CD14-positive monocyte (primary cell): ENCODE measurements at regions not wholly inside any gene's neighbourhood (a gene's known extent, or its start where the extent isn't known, plus 50 kb on each side); places are given as distances from the start of the nearest gene placed in this dataset.

Experiments used
- DNase-seq, 3 donors: peaks; one replicate each; pipeline ENCODE4 v3.0.0-alpha.2; 2011 to 2022
- H2AFZ ChIP-seq: 2 replicates; pipeline ENCODE4 v1.6.0; 2012; ENCODE audit warnings: mild to moderate bottlenecking, low read depth, low read length, inconsistent platforms; ENCODE audit not compliant: insufficient read depth, poor library complexity, severe bottlenecking
- H3K27ac ChIP-seq, 2 donors: 1 replicate in 1 of 2; 2 replicates in 1 of 2; pipeline ENCODE4 v1.5.1; 2012 to 2013; ENCODE audit warnings: low read length in 2 of 2, control low read depth in 1 of 2, inconsistent platforms in 1 of 2, low read depth in 1 of 2, mild to moderate bottlenecking in 1 of 2
- H3K27me3 ChIP-seq, 2 donors: one replicate each; pipeline versions ENCODE4 v1.6.0 to v1.6.1; 2011 to 2013; ENCODE audit warnings: low read length in 2 of 2; ENCODE audit not compliant: control insufficient read depth in 2 of 2, insufficient read depth in 2 of 2
- H3K36me3 ChIP-seq, 2 donors: replicated peaks in 1 of 2; 1 replicate in 1 of 2; 2 replicates in 1 of 2; pipeline versions ENCODE4 v1.5.1 to v1.6.1; 2012 to 2013; ENCODE audit warnings: low read length in 2 of 2, control low read depth in 1 of 2, inconsistent platforms in 1 of 2, mild to moderate bottlenecking in 1 of 2; ENCODE audit not compliant: insufficient read depth in 2 of 2, control insufficient read depth in 1 of 2
- H3K4me1 ChIP-seq, 2 donors: 1 replicate in 1 of 2; 2 replicates in 1 of 2; pipeline versions ENCODE4 v1.5.1 to v1.6.1; 2012 to 2013; ENCODE audit warnings: low read length in 2 of 2, control low read depth in 1 of 2, inconsistent platforms in 1 of 2, mild to moderate bottlenecking in 1 of 2, moderate library complexity in 1 of 2; ENCODE audit not compliant: insufficient read depth in 2 of 2, control insufficient read depth in 1 of 2
- H3K4me2 ChIP-seq: replicated peaks from 2 replicates; pipeline ENCODE3; 2012; ENCODE audit warnings: low read length, moderate library complexity, mild to moderate bottlenecking; ENCODE audit not compliant: poor library complexity, severe bottlenecking; ENCODE audit errors: extremely low read depth
- H3K4me3 ChIP-seq, 3 experiments: fragments of 200-600 bp in 1 of 3; sonication (generic) in 1 of 3; replicated peaks in 1 of 3; 1 replicate in 2 of 3; 2 replicates in 1 of 3; pipeline ENCODE4 v1.5.1; 2011 to 2013; ENCODE audit warnings: low read length in 3 of 3, mild to moderate bottlenecking in 3 of 3, control low read depth in 2 of 3, low read depth in 2 of 3, inconsistent platforms in 1 of 3, moderate library complexity in 1 of 3
- H3K79me2 ChIP-seq: 2 replicates; pipeline ENCODE4 v1.6.0; 2012; ENCODE audit warnings: mild to moderate bottlenecking, control low read depth, inconsistent platforms, low read length, moderate library complexity; ENCODE audit not compliant: insufficient read depth
- H3K9ac ChIP-seq: 2 replicates; pipeline ENCODE4 v1.6.0; 2017; ENCODE audit warnings: low read length, mild to moderate bottlenecking; ENCODE audit not compliant: insufficient read depth, poor library complexity, severe bottlenecking
- H3K9me3 ChIP-seq, 2 donors: replicated peaks in 1 of 2; 1 replicate in 1 of 2; 2 replicates in 1 of 2; pipeline versions ENCODE4 v1.5.1 to v1.6.1; 2012 to 2013; ENCODE audit warnings: low read length in 2 of 2, control low read depth in 1 of 2; ENCODE audit not compliant: control insufficient read depth in 1 of 2, insufficient read depth in 1 of 2
- H4K20me1 ChIP-seq: 2 replicates; pipeline ENCODE4 v1.6.0; 2012; ENCODE audit warnings: mild to moderate bottlenecking, low read length, control low read depth, moderate library complexity; ENCODE audit not compliant: insufficient read depth
- H3K27ac Mint-ChIP-seq, 7 donors: one replicate each; pipeline ENCODE4 v1.8.0; 2020; ENCODE audit warnings: mild to moderate bottlenecking in 7 of 7, mixed read lengths in 7 of 7, moderate library complexity in 6 of 7, inconsistent platforms in 2 of 7
- H3K27me3 Mint-ChIP-seq, 3 donors: one replicate each; pipeline ENCODE4 v1.8.0; 2021 to 2022; ENCODE audit warnings: low read depth in 3 of 3, mild to moderate bottlenecking in 3 of 3, mixed read lengths in 3 of 3, moderate library complexity in 3 of 3, inconsistent platforms in 1 of 3
- H3K36me3 Mint-ChIP-seq, 2 donors: one replicate each; pipeline ENCODE4 v1.8.0; 2020; ENCODE audit warnings: mixed read lengths in 2 of 2, inconsistent platforms in 1 of 2, mild to moderate bottlenecking in 1 of 2
- H3K4me1 Mint-ChIP-seq: one replicate; pipeline ENCODE4 v1.8.0; 2020; ENCODE audit warnings: mild to moderate bottlenecking, mixed read lengths
- H3K4me3 Mint-ChIP-seq, 2 donors: one replicate each; pipeline ENCODE4 v1.8.0; 2020; ENCODE audit warnings: mild to moderate bottlenecking in 2 of 2, mixed read lengths in 2 of 2, moderate library complexity in 1 of 2
- H3K9me3 Mint-ChIP-seq, 7 donors: one replicate each; pipeline ENCODE4 v1.8.0; 2020 to 2022; ENCODE audit warnings: mixed read lengths in 7 of 7, mild to moderate bottlenecking in 6 of 7, moderate library complexity in 6 of 7, inconsistent platforms in 2 of 7
- WGBS: methylation state at CpG from one replicate; pipeline ENCODE4 v1.1.5; 2013; ENCODE audit warnings: missing lambda C conversion rate; ENCODE audit not compliant: insufficient coverage; 5-methylcytosine and 5-hydroxymethylcytosine counted together
- intact Hi-C, 2 donors: fragments of 100-400 bp; cut with micrococcal nuclease; formaldehyde crosslinking; loops; one replicate each; pipeline versions ENCODE4 v1.15.0 to v1.15.1; 2023
- TF ChIP-seq, protein P1 (sequence below): fragments of 200-600 bp; IDR thresholded peaks from one replicate; pipeline ENCODE4 v1.8.0; 2022; ENCODE audit warnings: antibody characterized with exemption, mild to moderate bottlenecking

DNA sequence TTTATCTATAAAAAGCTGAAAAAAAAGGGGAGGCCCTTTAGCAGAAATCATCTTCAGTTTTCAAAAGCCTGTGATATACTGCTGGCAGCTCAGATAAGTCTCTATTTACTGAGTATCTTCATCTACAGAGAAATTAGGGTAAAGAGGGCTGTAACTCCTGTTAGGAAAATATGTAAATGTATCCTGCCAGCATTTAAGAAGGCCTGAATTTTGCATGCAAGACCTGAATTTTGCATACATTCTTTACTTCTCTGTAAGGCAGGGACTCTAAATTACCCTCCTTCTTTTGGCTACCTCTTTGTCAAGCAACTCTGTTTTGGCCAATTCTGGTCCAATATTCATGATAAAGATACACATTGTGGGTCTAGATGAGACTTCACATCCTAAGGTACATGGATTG, 150.6 kb upstream of the SPACA1 start:
- H3K9ac ChIP-seq = no peak overlapping the region
- H3K9me3 Mint-ChIP-seq = no peaks in the 10 kb centered on the region
- H3K9me3 ChIP-seq = no peaks in the 10 kb centered on the region
- TF ChIP-seq, protein P1, sequence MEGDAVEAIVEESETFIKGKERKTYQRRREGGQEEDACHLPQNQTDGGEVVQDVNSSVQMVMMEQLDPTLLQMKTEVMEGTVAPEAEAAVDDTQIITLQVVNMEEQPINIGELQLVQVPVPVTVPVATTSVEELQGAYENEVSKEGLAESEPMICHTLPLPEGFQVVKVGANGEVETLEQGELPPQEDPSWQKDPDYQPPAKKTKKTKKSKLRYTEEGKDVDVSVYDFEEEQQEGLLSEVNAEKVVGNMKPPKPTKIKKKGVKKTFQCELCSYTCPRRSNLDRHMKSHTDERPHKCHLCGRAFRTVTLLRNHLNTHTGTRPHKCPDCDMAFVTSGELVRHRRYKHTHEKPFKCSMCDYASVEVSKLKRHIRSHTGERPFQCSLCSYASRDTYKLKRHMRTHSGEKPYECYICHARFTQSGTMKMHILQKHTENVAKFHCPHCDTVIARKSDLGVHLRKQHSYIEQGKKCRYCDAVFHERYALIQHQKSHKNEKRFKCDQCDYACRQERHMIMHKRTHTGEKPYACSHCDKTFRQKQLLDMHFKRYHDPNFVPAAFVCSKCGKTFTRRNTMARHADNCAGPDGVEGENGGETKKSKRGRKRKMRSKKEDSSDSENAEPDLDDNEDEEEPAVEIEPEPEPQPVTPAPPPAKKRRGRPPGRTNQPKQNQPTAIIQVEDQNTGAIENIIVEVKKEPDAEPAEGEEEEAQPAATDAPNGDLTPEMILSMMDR = no peak
- H2AFZ ChIP-seq = no peak overlapping the region
- H3K4me3 Mint-ChIP-seq = no peak overlapping the region
- no peak overlapping the region for H3K4me2 ChIP-seq
- no peak overlapping the region for H3K27ac Mint-ChIP-seq
- intact Hi-C loops = no loop called here
- H3K4me1 Mint-ChIP-seq = peaks cover 11% of the 10 kb centered on the region
- H3K27ac ChIP-seq = no peak overlapping the region
- peaks cover 0 to 8% (median 5%) of the 10 kb centered on the region in 3 donors for H3K27me3 Mint-ChIP-seq
- no peaks in the 10 kb centered on the region for H4K20me1 ChIP-seq
- H3K27me3 ChIP-seq = no peaks in the 10 kb centered on the region
- H3K79me2 ChIP-seq = no peaks in the 10 kb centered on the region
- H3K36me3 Mint-ChIP-seq = no peaks in the 10 kb centered on the region
- no peak overlapping the region for H3K4me3 ChIP-seq
- H3K4me1 ChIP-seq = peaks cover 3 to 6% of the 10 kb centered on the region in 2 donors
- H3K36me3 ChIP-seq = no peaks in the 10 kb centered on the region
- no peak for DNase-seq

DNA sequence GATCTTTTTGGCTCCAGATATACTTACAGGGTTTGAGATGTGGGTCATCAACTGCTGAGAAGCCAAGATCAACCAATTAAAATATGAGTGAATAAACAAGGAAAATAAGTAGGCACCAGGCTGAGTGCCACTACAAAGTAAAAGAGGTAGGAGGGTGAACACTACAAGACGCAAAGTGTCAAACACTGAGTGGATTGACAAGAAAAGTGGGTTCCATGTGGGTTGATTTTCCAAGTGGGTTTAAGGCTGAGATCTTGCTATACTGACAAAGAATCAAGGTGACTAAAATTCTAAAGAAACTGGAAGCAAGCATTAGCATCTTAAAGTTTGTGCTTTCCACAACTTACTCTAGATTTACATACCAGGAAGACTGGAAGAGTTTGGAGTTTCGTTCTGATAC, 160.4 kb upstream of the SPACA1 start:
- Mint-ChIP-seq H3K27me3 (peaks cover 0 to 5% (median 1%) of the 10 kb centered on the region in 3 donors), H3K4me3 (no peak overlapping the region), H3K9me3 (peaks cover 0 to 4% (median 3%) of the 10 kb centered on the region in 7 donors), H3K4me1 (peaks cover under 1% of the 10 kb centered on the region), H3K36me3 (no peaks in the 10 kb centered on the region), H3K27ac (no peak overlapping the region)
- Histone ChIP-seq H3K27ac (no peak overlapping the region), H4K20me1 (no peaks in the 10 kb centered on the region), H3K27me3 (no peaks in the 10 kb centered on the region), H3K4me3 (no peak overlapping the region), H3K4me2 (no peak overlapping the region), H3K36me3 (no peaks in the 10 kb centered on the region), H3K79me2 (no peaks in the 10 kb centered on the region), H3K4me1 (no peaks in the 10 kb centered on the region), H3K9ac (no peak overlapping the region), H2AFZ (no peak overlapping the region), H3K9me3 (no peaks in the 10 kb centered on the region)
- WGBS = 100% methylated on average over 1 of the region's 2 CpGs
- intact Hi-C loops = no loop called here
- TF ChIP-seq, protein P1 = no peak
- no peak for DNase-seq
